Glutamatergic neuron (in vitro differentiated cells): ENCODE measurements at regions not wholly inside any gene's neighbourhood (a gene's known extent, or its start where the extent isn't known, plus 50 kb on each side); places are given as distances from the start of the nearest gene placed in this dataset.

Experiments
- DNase-seq: peaks from one replicate; pipeline ENCODE4 v3.0.0; 2022
- H3K27ac Mint-ChIP-seq: one replicate; pipeline ENCODE4 v1.8.0; 2020; ENCODE audit warnings: mild to moderate bottlenecking, mixed read lengths, inconsistent platforms; ENCODE audit not compliant: unreplicated experiment
- H3K27me3 Mint-ChIP-seq: one replicate; pipeline ENCODE4 v1.8.0; 2020; ENCODE audit warnings: mild to moderate bottlenecking, moderate library complexity, mixed read lengths, inconsistent platforms; ENCODE audit not compliant: unreplicated experiment
- H3K36me3 Mint-ChIP-seq: one replicate; pipeline ENCODE4 v1.8.0; 2020; ENCODE audit warnings: mild to moderate bottlenecking, mixed read lengths, inconsistent platforms; ENCODE audit not compliant: unreplicated experiment
- H3K4me1 Mint-ChIP-seq: one replicate; pipeline ENCODE4 v1.8.0; 2020; ENCODE audit warnings: mild to moderate bottlenecking, low read depth, mixed read lengths, inconsistent platforms; ENCODE audit not compliant: unreplicated experiment
- H3K4me3 Mint-ChIP-seq: one replicate; pipeline ENCODE4 v1.8.0; 2020; ENCODE audit warnings: mild to moderate bottlenecking, mixed read lengths, inconsistent platforms; ENCODE audit not compliant: unreplicated experiment
- H3K9me3 Mint-ChIP-seq: one replicate; pipeline ENCODE4 v1.8.0; 2020; ENCODE audit warnings: mild to moderate bottlenecking, moderate library complexity, mixed read lengths, inconsistent platforms; ENCODE audit not compliant: unreplicated experiment
- TF ChIP-seq, protein P1 (sequence below): fragments of 200-600 bp; sonication (generic); IDR thresholded peaks from one replicate; pipeline ENCODE4 v1.5.0; 2021; ENCODE audit not compliant: partially characterized antibody, unreplicated experiment

DNA sequence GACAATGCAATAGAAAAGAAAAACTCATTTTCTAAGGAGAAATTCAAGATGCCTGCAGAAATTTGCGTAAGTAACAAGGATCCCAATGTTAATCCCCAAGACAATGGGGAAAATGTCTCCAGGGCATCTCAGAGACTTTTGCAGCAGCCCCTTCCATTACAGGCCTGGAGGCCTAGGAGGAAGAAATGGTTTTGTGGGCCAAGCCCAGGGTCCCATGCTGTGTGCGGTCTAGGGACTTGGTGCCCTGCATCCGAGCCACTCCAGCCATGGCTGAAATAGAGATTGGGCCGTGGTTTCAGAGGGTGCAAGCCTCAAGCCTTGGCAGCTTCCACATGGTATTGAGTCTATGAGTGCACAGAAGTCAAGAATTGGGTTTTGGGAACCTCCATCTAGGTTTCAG, 103.9 kb upstream of the ACVR1 start:
- TF ChIP-seq, protein P1, sequence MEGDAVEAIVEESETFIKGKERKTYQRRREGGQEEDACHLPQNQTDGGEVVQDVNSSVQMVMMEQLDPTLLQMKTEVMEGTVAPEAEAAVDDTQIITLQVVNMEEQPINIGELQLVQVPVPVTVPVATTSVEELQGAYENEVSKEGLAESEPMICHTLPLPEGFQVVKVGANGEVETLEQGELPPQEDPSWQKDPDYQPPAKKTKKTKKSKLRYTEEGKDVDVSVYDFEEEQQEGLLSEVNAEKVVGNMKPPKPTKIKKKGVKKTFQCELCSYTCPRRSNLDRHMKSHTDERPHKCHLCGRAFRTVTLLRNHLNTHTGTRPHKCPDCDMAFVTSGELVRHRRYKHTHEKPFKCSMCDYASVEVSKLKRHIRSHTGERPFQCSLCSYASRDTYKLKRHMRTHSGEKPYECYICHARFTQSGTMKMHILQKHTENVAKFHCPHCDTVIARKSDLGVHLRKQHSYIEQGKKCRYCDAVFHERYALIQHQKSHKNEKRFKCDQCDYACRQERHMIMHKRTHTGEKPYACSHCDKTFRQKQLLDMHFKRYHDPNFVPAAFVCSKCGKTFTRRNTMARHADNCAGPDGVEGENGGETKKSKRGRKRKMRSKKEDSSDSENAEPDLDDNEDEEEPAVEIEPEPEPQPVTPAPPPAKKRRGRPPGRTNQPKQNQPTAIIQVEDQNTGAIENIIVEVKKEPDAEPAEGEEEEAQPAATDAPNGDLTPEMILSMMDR = no peak
- Mint-ChIP-seq H3K27me3 (no peaks in the 10 kb centered on the region), H3K9me3 (peaks cover 2% of the 10 kb centered on the region), H3K27ac (no peak overlapping the region), H3K4me1 (no peaks in the 10 kb centered on the region), H3K36me3 (peaks cover 4% of the 10 kb centered on the region), H3K4me3 (no peak overlapping the region)
- DNase-seq = no peak

DNA sequence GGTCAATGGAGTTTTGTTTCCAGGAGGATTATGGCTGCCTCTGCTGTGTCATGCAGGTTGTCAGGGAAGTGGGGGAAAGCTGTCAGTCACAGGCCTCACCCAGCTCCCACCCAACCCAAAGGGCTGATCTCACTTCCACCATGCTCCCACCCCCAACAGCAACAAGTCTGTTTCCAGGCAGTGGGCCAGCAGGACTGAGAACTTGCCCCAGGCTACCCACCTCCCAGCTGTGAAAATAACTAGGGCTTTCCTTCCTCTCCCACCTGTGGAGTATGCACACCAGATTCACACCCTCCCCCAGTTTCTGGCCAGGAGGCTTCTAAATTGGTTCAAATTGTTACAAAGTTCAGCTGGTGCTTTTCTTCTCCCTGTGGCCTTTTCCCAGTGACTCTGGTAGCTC, 95.6 kb upstream of the ACVR1 start:
- H3K27me3 Mint-ChIP-seq = no peaks in the 10 kb centered on the region
- no peak overlapping the region for H3K4me3 Mint-ChIP-seq

DNA sequence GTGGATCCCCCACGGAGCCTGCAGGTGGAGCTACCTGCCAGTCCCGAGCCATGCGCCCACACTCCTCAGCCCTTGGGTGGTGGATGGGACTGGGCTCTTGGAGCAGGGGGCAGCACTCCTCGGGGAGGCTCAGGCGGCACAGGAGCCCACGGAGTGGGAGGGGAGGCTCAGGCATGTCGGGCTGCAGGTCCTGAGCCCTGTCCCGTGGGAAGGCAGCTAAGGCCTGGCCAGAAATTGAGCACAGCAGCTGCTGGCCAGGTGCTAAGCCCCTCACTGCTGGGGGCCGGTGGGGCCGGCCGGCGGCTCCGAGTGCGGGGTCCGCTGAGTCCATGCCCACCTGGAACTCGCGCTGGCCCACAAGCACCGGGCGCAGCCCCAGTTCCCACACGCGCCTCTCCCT, 91.7 kb upstream of the ACVR1 start:
- no peak overlapping the region for H3K27ac Mint-ChIP-seq
- H3K27me3 Mint-ChIP-seq = peaks cover 2% of the 10 kb centered on the region
- peaks cover 1% of the 10 kb centered on the region for H3K4me1 Mint-ChIP-seq

More for the DNA sequence above, 95.6 kb upstream of the ACVR1 start:
- Mint-ChIP-seq H3K4me1 (peaks cover 1% of the 10 kb centered on the region), H3K36me3 (peaks cover 5% of the 10 kb centered on the region), H3K27ac (no peak overlapping the region), H3K9me3 (peaks cover 2% of the 10 kb centered on the region)
- TF ChIP-seq, protein P1 = no peak
- DNase-seq = no peak

DNA sequence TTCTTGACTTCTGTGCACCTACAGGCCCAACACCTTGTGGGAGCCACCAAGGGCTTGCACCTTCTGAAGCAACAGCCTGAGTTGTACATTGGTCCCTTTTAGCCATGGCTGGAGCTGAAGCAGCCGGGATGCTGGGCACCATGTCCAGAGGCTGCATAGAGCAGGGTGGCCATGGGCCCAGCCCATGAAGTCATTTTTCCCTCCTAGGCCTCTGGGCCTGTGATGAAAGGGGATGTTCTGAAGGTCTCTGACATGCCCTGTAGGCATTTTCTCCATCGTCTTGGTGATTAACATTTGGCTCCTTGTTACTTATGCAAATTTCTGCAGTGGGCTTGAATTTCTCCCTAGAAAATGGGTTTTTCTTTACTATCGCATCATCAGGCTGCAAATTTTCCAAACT, 83.1 kb upstream of the ACVR1 start:
- DNase-seq = no peak
- H3K36me3 Mint-ChIP-seq = peaks cover 5% of the 10 kb centered on the region
- H3K27ac Mint-ChIP-seq = no peak overlapping the region
- peaks cover 4% of the 10 kb centered on the region for H3K9me3 Mint-ChIP-seq
- TF ChIP-seq, protein P1 = no peak
- no peaks in the 10 kb centered on the region for H3K27me3 Mint-ChIP-seq
- H3K4me1 Mint-ChIP-seq = no peaks in the 10 kb centered on the region
- H3K4me3 Mint-ChIP-seq = no peak overlapping the region

More for the DNA sequence above, 91.7 kb upstream of the ACVR1 start:
- Mint-ChIP-seq H3K4me3 (no peak overlapping the region), H3K9me3 (peaks cover 4% of the 10 kb centered on the region), H3K36me3 (peaks cover 5% of the 10 kb centered on the region)
- no peak for DNase-seq
- TF ChIP-seq, protein P1 = no peak

DNA sequence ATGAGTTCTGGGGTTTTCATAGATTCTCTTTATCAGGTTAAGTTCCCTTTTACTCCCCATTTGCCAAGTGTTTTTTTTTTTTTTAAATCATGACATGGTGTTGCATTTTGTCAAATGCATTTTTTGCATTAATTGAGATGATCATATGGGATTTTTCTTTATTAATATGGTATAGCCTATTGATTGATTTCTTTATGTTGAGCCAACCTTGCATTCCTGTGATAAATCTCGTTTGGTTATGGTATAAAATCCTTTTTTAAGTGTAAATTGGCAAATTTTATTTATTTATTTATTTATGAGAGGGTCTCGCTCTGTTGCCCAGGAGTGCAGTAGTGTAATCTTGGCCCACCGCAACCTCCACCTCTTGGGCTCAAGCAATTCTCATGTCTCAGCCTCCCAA, 81.5 kb upstream of the ACVR1 start:
- Mint-ChIP-seq H3K36me3 (peaks cover 5% of the 10 kb centered on the region), H3K4me1 (no peaks in the 10 kb centered on the region), H3K27me3 (no peaks in the 10 kb centered on the region), H3K9me3 (peaks cover 2% of the 10 kb centered on the region), H3K4me3 (no peak overlapping the region), H3K27ac (no peak overlapping the region)
- DNase-seq = no peak
- TF ChIP-seq, protein P1 = no peak
